ACC112 (cell line): ENCODE measurements at regions not wholly inside any gene's neighbourhood (a gene's known extent, or its start where the extent isn't known, plus 50 kb on each side); places are given as distances from the start of the nearest gene placed in this dataset.
"Not testable (repeated sequence)": the region's sequence is repeated elsewhere in the genome, so short reads cannot be mapped to it uniquely, and the experiment has no call there.

Source experiments
- H2AFZ ChIP-seq: fragments of 200-600 bp; sonication (generic); one replicate; pipeline ENCODE4 v1.6.0; 2017; ENCODE audit warnings: antibody characterized with exemption, low read length; ENCODE audit not compliant: unreplicated experiment
- H3K27ac ChIP-seq: fragments of 200-600 bp; sonication (generic); 2 replicates; pipeline ENCODE4 v1.5.1; 2014; ENCODE audit warnings: low read depth, mild to moderate bottlenecking, antibody characterized with exemption, low read length, moderate library complexity
- H3K27me3 ChIP-seq: fragments of 200-600 bp; sonication (generic); 2 replicates; pipeline ENCODE4 v1.6.1; 2014; ENCODE audit warnings: mild to moderate bottlenecking, antibody characterized with exemption, low read length, moderate library complexity, mixed read lengths; ENCODE audit not compliant: insufficient read depth
- H3K36me3 ChIP-seq: fragments of 200-600 bp; sonication (generic); 2 replicates; pipeline ENCODE4 v1.6.1; 2016; ENCODE audit warnings: mild to moderate bottlenecking, antibody characterized with exemption, low read length, moderate library complexity, mixed read lengths; ENCODE audit not compliant: insufficient read depth
- H3K4me1 ChIP-seq: fragments of 200-600 bp; sonication (generic); one replicate; pipeline ENCODE4 v1.6.1; 2016; ENCODE audit warnings: low read length, mixed read lengths; ENCODE audit not compliant: insufficient read depth, unreplicated experiment, control insufficient read depth
- H3K4me3 ChIP-seq: fragments of 200-600 bp; sonication (generic); 2 replicates; pipeline ENCODE4 v1.5.1; 2014; ENCODE audit warnings: mild to moderate bottlenecking, low read depth, low read length
- H3K79me2 ChIP-seq: fragments of 200-600 bp; sonication (generic); one replicate; pipeline ENCODE4 v1.6.0; 2016; ENCODE audit warnings: low read length; ENCODE audit not compliant: control insufficient read depth, unreplicated experiment, insufficient read depth

DNA sequence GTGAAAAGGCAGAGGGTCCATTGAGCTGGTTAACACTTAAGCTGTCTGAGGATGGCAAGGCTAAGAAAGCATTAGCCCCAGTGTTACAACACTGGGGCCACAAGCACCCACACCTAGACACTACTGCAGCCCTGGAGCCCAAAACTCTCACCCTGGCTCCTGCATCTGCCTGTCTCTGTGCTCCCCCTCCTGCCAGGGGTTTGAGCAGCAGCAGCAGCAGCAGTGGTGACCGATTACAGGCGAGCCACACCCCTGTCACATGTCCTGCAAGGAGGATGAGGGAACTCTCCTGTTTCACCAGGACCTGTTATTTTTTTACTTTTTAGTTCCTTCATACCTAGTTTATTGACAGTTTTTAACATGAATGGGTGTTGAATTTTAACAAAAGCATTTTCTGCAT, 326.7 kb upstream of the MAP2 start:
- H3K27me3 ChIP-seq, result no peaks in the 10 kb centered on the region
- no peaks in the 10 kb centered on the region for H3K36me3 ChIP-seq
- no peak overlapping the region for H2AFZ ChIP-seq
- H3K79me2 ChIP-seq, result no peaks in the 10 kb centered on the region
- H3K4me1 ChIP-seq, result no peaks in the 10 kb centered on the region
- H3K4me3 ChIP-seq, result no peak overlapping the region
- H3K27ac ChIP-seq, result no peak overlapping the region

DNA sequence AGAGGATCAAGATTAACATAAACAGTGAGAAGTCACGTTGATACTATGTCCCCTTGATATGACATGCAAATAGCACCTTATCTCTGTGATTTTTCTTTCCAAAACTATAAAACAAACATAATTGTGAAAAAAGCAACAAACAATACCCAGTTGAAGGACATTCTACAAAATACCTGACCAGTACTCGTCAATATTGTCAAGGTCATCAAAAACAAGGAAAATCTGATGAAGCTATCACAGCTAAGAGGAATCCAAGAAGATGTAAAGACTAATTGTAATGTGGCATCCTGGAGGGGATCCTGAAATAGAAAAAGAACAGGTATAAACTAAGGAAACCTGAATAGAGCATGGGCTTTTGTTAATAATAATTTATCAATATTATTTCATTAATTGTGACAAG, 321.5 kb upstream of the MAP2 start:
- Histone ChIP-seq H3K27me3 (no peaks in the 10 kb centered on the region), H3K4me1 (no peaks in the 10 kb centered on the region), H3K36me3 (no peaks in the 10 kb centered on the region), H3K79me2 (no peaks in the 10 kb centered on the region), H3K4me3 (no peak overlapping the region), H2AFZ (no peak overlapping the region), H3K27ac (no peak overlapping the region)

DNA sequence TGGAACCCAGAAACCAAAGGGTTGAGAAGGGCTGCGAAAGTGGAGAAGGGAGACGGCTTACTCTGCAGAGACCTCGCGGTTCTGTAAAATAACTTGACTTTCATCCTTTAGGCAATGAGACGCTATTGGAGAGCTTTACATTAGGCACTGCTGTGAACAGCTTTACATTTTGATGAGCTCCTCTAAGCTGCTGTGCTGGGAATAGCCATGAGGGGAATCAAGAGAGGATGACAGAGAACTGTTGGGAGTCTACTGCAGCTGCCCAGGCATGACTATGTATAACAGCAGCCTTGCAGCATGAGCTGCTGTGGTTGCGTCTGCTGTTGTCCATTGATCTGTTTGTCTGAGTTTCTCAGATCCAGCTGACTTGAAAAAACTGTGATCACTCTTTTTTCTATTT, 310.8 kb upstream of the MAP2 start:
- H3K4me3 ChIP-seq, result no peak overlapping the region
- no peaks in the 10 kb centered on the region for H3K4me1 ChIP-seq
- no peaks in the 10 kb centered on the region for H3K27me3 ChIP-seq
- H2AFZ ChIP-seq, result no peak overlapping the region
- no peak overlapping the region for H3K27ac ChIP-seq
- no peaks in the 10 kb centered on the region for H3K36me3 ChIP-seq
- H3K79me2 ChIP-seq, result no peaks in the 10 kb centered on the region

DNA sequence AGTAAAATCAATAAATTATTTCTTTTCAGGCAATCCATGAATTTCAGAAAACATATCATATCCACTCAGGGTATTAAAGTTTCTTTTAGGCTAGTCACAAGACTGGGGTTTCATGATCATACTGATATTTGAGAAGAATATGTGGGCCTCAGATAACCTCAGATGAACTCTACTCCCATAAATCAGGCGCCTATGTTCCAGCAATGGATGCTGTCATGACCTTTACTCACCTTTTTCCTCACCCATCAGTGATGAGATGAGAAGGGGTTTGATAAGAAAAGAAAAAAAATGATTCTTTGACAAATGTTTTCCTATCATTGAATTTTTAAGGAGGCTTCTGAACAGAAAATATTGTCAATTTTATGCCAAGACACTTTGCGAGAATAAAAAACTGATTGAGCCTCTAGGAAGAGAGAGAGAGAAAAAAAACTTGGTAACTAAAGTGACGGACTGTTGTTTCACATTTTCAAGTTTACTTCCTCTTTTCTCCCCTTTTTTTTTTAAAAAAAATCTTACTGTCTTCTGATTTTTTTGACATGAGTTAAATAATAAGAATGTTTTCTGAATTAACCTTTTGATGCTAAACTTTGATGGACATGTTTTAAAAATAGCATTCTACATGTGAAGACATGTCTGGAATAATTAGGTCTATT, 309.1 kb upstream of the MAP2 start:
- Histone ChIP-seq H3K27ac (no peak overlapping the region), H3K27me3 (no peaks in the 10 kb centered on the region), H3K79me2 (no peaks in the 10 kb centered on the region), H2AFZ (no peak overlapping the region), H3K4me1 (no peaks in the 10 kb centered on the region), H3K36me3 (no peaks in the 10 kb centered on the region), H3K4me3 (no peak overlapping the region)

DNA sequence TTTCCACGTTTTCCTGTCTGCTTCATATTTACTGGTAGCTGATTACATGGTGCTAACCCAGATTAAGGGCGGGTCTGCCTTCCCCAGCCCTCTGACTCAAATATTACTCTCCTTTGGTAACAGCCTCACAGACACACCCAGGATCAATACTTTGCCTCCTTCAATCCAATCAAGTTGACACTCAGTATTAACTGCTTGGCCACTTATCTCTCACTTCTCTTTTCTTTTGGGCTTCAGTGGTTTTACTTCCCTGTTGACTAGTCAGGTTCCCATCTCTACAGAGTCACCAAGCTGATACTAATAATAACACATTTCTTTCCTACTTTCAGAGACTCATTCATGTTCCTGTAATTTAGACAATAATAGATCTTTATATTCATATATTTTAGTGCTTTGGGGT, 302.2 kb upstream of the MAP2 start:
- Histone ChIP-seq H3K36me3 (no peaks in the 10 kb centered on the region), H3K79me2 (no peaks in the 10 kb centered on the region), H3K27me3 (no peaks in the 10 kb centered on the region), H2AFZ (no peak overlapping the region), H3K4me1 (no peaks in the 10 kb centered on the region), H3K4me3 (no peak overlapping the region), H3K27ac (no peak overlapping the region)

DNA sequence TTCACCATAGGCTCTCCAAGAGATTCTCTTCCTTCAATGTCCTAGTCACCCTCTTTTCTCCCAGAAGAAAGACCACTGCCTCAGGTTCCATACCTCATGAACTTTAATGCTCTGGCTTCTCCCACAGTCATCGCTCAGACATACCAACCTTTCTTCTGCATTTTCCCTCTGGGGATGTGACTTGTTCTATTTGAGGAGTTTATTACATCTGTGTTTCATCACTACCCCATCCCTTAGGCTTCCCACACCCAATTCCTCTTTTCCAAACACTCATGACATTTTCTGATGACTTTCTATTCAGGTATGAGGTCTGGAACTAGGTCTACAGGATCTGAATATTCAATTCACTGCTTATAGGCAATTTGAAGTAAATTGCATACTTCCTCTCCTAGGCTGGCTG, 298.6 kb upstream of the MAP2 start:
- Histone ChIP-seq H3K27ac (no peak overlapping the region), H3K36me3 (no peaks in the 10 kb centered on the region), H3K27me3 (no peaks in the 10 kb centered on the region), H3K4me1 (no peaks in the 10 kb centered on the region), H3K4me3 (no peak overlapping the region), H3K79me2 (no peaks in the 10 kb centered on the region), H2AFZ (no peak overlapping the region)

DNA sequence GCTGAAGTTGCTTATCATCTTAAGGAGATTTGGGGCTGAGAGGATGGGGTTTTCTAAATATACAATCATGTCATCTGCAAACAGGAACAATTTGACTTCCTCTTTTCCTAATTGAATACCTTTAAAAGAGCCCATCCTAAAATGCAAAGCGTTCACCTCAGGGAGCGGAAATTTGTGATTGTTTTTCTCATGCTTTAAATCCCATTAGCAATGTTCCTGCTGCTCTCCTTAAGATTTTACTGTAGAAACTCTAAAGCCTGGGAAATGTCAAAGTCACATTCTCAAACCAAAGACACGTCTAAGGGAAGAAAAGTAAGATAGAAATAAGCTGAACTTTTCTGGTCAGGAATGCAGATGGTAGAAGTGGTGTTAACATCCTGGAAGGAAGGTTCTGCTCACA, 285.8 kb upstream of the MAP2 start:
- no peak overlapping the region for H3K27ac ChIP-seq
- no peak overlapping the region for H3K4me3 ChIP-seq
- H3K36me3 ChIP-seq, result no peaks in the 10 kb centered on the region
- no peaks in the 10 kb centered on the region for H3K79me2 ChIP-seq
- no peaks in the 10 kb centered on the region for H3K27me3 ChIP-seq
- no peak overlapping the region for H2AFZ ChIP-seq
- H3K4me1 ChIP-seq, result no peaks in the 10 kb centered on the region

DNA sequence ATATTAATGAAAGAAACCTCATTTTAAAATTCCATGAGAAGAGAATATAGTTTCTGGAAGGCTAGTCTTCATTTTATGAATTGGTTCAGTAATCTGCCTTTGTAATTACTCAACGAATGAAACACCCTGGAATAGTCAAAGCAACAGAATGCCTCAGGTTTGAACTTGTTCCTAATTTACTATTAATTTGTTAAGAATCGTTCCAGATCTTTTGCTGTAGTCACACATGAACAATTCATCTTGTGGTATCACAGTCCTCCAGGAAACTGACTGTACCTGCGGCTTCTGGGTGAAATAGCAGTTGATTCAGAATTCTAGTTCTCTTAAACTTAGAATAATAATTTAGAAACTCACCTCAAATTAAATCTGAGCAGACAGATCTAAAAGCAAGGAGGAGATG, 282.7 kb upstream of the MAP2 start:
- H3K4me3 ChIP-seq, result no peak overlapping the region
- H3K36me3 ChIP-seq, result no peaks in the 10 kb centered on the region
- no peaks in the 10 kb centered on the region for H3K4me1 ChIP-seq
- no peaks in the 10 kb centered on the region for H3K79me2 ChIP-seq
- no peak overlapping the region for H3K27ac ChIP-seq
- H2AFZ ChIP-seq, result no peak overlapping the region
- no peaks in the 10 kb centered on the region for H3K27me3 ChIP-seq

DNA sequence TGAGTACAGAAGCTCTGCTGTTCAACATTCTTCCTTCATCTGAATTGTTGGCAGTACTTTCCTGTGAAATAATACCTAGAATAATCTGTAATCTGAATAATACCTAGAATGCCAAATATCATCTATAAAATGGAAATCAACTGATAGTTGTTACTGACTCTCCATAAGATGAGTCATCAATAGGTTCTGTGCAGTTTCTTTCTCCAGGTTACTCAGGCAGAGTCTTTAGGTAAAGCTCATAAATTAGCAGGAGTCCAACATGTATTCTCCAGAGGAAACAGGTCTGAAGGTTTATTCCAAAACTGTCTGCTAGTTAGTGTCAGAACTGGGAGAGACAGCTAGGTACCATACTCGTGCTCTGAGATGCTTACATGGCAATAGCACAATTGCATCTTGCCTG, 282.0 kb upstream of the MAP2 start:
- H3K27ac ChIP-seq, result no peak overlapping the region
- no peak overlapping the region for H3K4me3 ChIP-seq
- H3K36me3 ChIP-seq, result no peaks in the 10 kb centered on the region
- no peaks in the 10 kb centered on the region for H3K79me2 ChIP-seq
- no peaks in the 10 kb centered on the region for H3K27me3 ChIP-seq
- no peaks in the 10 kb centered on the region for H3K4me1 ChIP-seq
- H2AFZ ChIP-seq, result no peak overlapping the region

DNA sequence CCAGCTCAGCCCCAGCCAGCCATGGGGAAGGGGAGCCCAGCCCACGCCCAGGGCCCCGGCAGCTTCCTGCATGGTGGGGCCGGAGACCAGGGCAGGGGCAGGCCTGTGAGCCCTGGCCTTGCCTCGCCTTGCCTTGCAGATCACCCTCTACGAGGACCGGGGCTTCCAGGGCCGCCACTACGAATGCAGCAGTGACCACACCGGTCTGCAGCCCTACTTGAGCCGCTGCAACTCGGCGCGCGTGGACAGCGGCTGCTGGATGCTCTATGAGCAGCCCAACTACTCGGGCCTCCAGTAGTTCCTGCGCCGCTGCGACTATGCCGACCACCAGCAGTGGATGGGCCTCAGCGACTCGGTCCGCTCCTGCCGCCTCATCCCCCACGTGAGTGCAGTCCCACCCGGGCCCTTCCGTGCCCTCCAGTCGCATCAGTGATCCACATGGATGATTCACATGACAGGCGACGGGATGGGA, 278.6 kb upstream of the MAP2 start:
- not testable (repeated sequence) for H2AFZ ChIP-seq, H3K27ac ChIP-seq, H3K4me1 ChIP-seq, H3K79me2 ChIP-seq, H3K27me3 ChIP-seq, H3K4me3 ChIP-seq, H3K36me3 ChIP-seq

DNA sequence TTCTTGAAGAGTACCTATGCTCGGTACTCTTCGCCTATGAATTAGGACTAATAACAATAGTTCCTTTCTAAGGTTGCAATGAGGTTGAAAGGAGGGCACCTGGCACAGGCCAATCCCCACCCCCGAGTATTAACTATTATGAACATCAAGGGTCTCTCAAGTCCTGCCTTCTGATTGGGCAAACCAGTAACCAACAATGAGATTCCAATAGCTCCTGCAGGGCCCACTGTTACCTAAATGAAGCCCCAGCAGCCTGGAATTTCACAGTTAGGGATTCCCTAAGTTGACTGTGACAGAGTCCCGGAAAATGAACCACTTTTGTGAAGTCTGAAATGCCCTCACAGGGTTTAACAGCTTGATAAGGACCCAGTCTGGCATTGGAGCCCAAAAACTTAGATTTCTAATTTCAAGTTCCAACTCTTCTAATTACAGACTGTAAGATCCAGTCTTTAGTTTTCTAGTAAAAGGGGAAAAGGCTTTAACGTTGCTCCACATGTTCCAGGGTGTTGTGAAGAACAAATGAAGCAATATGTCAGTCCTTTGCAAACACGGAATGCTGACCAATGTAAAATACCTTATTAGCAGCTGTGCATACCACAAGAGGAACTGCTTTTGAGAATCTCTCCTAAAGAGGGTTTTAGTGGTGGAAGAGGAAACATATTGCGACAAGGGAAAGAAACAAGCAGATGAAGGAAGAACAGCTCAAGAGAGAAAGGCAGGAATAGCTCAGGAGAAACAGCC, 277.7 kb upstream of the MAP2 start:
- no peaks in the 10 kb centered on the region for H3K27me3 ChIP-seq
- no peak overlapping the region for H3K4me3 ChIP-seq
- no peak overlapping the region for H3K27ac ChIP-seq

More for the DNA sequence above, 277.7 kb upstream of the MAP2 start:
- no peaks in the 10 kb centered on the region for H3K4me1 ChIP-seq
- no peaks in the 10 kb centered on the region for H3K36me3 ChIP-seq
- H3K79me2 ChIP-seq, result no peaks in the 10 kb centered on the region
- H2AFZ ChIP-seq, result no peak overlapping the region
